NCI-H1048 (cell line): ENCODE measurements at regions not wholly inside any gene's neighbourhood (a gene's known extent, or its start where the extent isn't known, plus 50 kb on each side); places are given as distances from the start of the nearest gene placed in this dataset.

ENCODE experiments used
- DNase-seq: peaks from one replicate; lab custom pipeline; 2025; lab: John Stamatoyannopoulos, UW

GRCh38 chr3:76624164-76624563, 415.7 kb upstream of the ROBO2 start:
- no peak for DNase-seq

- DNase-seq, result no peak
These were observed 412.7 kb upstream of the ROBO2 start for GRCh38 chr3:76627236-76627635.

- no peak for DNase-seq
These were observed 408.6 kb upstream of the ROBO2 start for GRCh38 chr3:76631251-76631650.

- no peak for DNase-seq
These were observed 401.9 kb upstream of the ROBO2 start for GRCh38 chr3:76638006-76638405.

- DNase-seq, result no peak
These were observed 396.1 kb upstream of the ROBO2 start for GRCh38 chr3:76643623-76644304.

- DNase-seq, result no peak
These were observed 395.6 kb upstream of the ROBO2 start for GRCh38 chr3:76644305-76644675.

GRCh38 chr3:76645724-76646123, 394.2 kb upstream of the ROBO2 start:
- DNase-seq, result no peak

GRCh38 chr3:76646921-76647562, 392.9 kb upstream of the ROBO2 start:
- no peak for DNase-seq

GRCh38 chr3:76651784-76652183, 388.1 kb upstream of the ROBO2 start:
- DNase-seq, result no peak

GRCh38 chr3:76652524-76652923, 387.4 kb upstream of the ROBO2 start:
- no peak for DNase-seq

- no peak for DNase-seq
These were observed 386.2 kb upstream of the ROBO2 start for GRCh38 chr3:76653640-76654251.

GRCh38 chr3:76656531-76657070, 383.3 kb upstream of the ROBO2 start:
- no peak for DNase-seq

- DNase-seq, result no peak
These were observed 382.0 kb upstream of the ROBO2 start for GRCh38 chr3:76657909-76658308.

- no peak for DNase-seq
These were observed 378.2 kb upstream of the ROBO2 start for GRCh38 chr3:76661527-76662250.

- DNase-seq, result no peak
These were observed 375.1 kb upstream of the ROBO2 start for GRCh38 chr3:76664816-76665215.

- no peak for DNase-seq
These were observed 371.2 kb upstream of the ROBO2 start for GRCh38 chr3:76668653-76669052.

- no peak for DNase-seq
These were observed 370.6 kb upstream of the ROBO2 start for GRCh38 chr3:76669322-76669721.

GRCh38 chr3:76673171-76673570, 366.7 kb upstream of the ROBO2 start:
- no peak for DNase-seq

- DNase-seq, result no peak
These were observed 360.4 kb upstream of the ROBO2 start for GRCh38 chr3:76679541-76679940.

GRCh38 chr3:76683256-76683655, 356.6 kb upstream of the ROBO2 start:
- no peak for DNase-seq

GRCh38 chr3:76684946-76685345, 355.0 kb upstream of the ROBO2 start:
- no peak for DNase-seq

GRCh38 chr3:76685858-76686257, 354.0 kb upstream of the ROBO2 start:
- DNase-seq, result no peak

- DNase-seq, result no peak
These were observed 352.9 kb upstream of the ROBO2 start for GRCh38 chr3:76687019-76687418.
